Panc1 (cell line): ENCODE measurements at regions not wholly inside any gene's neighbourhood (a gene's known extent, or its start where the extent isn't known, plus 50 kb on each side); places are given as distances from the start of the nearest gene placed in this dataset.

Experiments used
- POLR2AphosphoS5 ChIP-seq: IDR thresholded peaks from 2 replicates; pipeline ENCODE4 v1.6.1; 2012; ENCODE audit warnings: mild to moderate bottlenecking, low read depth, low read length, moderate library complexity
- SIN3A ChIP-seq: IDR thresholded peaks from 2 replicates; pipeline ENCODE4 v1.6.1; 2012; ENCODE audit warnings: low read depth, mild to moderate bottlenecking, low read length, moderate library complexity, borderline replicate concordance; ENCODE audit not compliant: insufficient read depth
- TCF7L2 ChIP-seq: IDR thresholded peaks from 2 replicates; pipeline ENCODE4 v1.6.1; 2011; ENCODE audit warnings: mild to moderate bottlenecking, low read depth, low read length, inconsistent platforms
- TF ChIP-seq, protein P1 (sequence below): fragments of 450-650 bp; IDR thresholded peaks from 2 replicates; pipeline ENCODE4 v1.5.1; 2017; ENCODE audit warnings: mild to moderate bottlenecking
- TF ChIP-seq, protein P2 (sequence below), 2 experiments: IDR thresholded peaks; 2 replicates each; pipeline ENCODE4 v1.6.1; 2011 to 2012; ENCODE audit warnings: low read depth in 2 of 2, control low read depth in 1 of 2, low read length in 1 of 2, mild to moderate bottlenecking in 1 of 2, moderate library complexity in 1 of 2; ENCODE audit not compliant: insufficient read depth in 1 of 2

DNA sequence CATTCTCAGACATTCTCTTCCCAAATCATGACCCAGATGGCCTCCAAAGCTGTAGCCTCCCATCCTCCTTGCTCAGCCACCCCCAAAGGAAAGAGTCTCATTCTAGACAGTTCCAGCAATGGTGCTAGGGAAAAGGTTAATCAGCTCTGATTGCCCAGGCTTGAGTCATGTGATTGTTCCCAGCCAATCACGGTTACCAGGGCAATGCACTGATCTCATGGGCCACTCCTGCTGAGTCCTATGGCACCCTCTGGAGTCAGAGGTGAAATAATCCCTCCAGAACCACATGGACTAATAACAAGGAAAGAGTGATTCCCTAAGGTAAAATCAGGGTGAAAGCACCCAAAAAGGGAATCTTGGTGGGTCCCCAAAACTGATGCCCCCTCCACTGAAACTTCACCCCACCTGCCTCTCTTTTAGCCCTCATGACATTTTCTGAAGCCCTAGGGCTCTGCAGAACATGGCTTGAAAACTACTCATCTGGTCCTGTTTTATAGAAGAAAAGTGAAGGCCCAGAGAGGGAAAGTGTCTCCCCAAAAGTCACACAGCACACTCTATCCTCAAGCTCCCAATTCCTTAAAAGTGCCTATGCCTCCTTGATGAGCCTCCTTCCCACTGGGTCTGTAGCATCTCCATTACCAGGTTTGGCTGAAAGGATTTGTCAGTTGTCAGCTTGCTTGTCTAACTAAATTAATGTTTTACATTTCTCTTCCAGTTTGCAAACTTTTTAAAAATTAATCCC, 203.7 kb downstream of the MN1 start:
- TF ChIP-seq, protein P1, sequence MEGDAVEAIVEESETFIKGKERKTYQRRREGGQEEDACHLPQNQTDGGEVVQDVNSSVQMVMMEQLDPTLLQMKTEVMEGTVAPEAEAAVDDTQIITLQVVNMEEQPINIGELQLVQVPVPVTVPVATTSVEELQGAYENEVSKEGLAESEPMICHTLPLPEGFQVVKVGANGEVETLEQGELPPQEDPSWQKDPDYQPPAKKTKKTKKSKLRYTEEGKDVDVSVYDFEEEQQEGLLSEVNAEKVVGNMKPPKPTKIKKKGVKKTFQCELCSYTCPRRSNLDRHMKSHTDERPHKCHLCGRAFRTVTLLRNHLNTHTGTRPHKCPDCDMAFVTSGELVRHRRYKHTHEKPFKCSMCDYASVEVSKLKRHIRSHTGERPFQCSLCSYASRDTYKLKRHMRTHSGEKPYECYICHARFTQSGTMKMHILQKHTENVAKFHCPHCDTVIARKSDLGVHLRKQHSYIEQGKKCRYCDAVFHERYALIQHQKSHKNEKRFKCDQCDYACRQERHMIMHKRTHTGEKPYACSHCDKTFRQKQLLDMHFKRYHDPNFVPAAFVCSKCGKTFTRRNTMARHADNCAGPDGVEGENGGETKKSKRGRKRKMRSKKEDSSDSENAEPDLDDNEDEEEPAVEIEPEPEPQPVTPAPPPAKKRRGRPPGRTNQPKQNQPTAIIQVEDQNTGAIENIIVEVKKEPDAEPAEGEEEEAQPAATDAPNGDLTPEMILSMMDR: no peak
- no peak for TF ChIP-seq POLR2AphosphoS5
- no peak for TF ChIP-seq SIN3A
- TF ChIP-seq, protein P2, sequence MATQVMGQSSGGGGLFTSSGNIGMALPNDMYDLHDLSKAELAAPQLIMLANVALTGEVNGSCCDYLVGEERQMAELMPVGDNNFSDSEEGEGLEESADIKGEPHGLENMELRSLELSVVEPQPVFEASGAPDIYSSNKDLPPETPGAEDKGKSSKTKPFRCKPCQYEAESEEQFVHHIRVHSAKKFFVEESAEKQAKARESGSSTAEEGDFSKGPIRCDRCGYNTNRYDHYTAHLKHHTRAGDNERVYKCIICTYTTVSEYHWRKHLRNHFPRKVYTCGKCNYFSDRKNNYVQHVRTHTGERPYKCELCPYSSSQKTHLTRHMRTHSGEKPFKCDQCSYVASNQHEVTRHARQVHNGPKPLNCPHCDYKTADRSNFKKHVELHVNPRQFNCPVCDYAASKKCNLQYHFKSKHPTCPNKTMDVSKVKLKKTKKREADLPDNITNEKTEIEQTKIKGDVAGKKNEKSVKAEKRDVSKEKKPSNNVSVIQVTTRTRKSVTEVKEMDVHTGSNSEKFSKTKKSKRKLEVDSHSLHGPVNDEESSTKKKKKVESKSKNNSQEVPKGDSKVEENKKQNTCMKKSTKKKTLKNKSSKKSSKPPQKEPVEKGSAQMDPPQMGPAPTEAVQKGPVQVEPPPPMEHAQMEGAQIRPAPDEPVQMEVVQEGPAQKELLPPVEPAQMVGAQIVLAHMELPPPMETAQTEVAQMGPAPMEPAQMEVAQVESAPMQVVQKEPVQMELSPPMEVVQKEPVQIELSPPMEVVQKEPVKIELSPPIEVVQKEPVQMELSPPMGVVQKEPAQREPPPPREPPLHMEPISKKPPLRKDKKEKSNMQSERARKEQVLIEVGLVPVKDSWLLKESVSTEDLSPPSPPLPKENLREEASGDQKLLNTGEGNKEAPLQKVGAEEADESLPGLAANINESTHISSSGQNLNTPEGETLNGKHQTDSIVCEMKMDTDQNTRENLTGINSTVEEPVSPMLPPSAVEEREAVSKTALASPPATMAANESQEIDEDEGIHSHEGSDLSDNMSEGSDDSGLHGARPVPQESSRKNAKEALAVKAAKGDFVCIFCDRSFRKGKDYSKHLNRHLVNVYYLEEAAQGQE (IDR thresholded peaks at IDR 0.05; ENCODE audit: insufficient read depth in 1 of 2, low read depth in 2 of 2, low read length in 1 of 2): no peak
- no peak for TF ChIP-seq TCF7L2
